Epithelial cell of prostate (primary cell): ENCODE measurements at regions not wholly inside any gene's neighbourhood (a gene's known extent, or its start where the extent isn't known, plus 50 kb on each side); places are given as distances from the start of the nearest gene placed in this dataset.

Source experiments
- DNase-seq: peaks from one replicate; pipeline ENCODE4 v3.0.0-alpha.2; 2011; ENCODE audit warnings: low read depth, low spot score
- H3K27ac ChIP-seq: fragments of 450-650 bp; 2 replicates; pipeline ENCODE4 v1.5.1; 2017; ENCODE audit warnings: mild to moderate bottlenecking

DNA sequence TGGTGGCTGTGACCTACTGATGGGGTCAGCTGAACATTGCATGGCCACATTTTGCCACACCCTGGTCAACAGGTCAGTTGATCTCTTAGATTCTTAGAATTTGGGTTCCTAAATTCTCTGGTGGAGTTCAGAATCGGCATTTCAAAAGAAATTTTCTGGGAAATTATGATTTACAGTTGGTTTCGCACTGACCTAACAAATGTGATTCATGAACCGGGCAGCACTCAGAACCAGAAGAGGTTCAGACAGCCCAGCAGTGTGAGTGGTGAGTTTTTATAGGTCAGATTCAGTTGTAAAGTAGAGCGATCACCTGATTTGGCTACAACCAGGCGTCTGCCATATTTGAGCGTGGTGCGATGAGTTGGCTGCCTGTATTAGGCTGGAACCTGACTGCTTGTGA, 163.7 kb upstream of the GAS1 start:
- H3K27ac ChIP-seq, result no peak overlapping the region
- DNase-seq, result no peak

DNA sequence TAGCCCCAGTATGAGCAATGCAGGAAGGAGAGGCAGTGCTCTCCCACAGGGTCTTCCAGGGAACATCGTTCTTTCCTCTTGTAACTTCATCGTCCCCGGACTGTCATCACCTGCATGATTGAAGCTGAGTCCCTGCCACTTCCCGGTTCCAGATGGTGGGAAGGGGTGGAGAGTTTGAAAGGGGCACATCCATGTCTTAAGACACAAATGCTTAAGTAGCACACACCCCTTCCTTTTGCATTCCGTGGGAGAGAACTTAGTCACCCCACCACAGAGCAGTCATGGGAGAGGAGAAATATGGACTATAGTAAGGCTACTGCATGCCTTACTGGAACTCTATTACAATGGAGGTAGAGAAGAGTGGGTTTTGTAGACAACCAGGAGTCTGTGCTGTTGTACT, 165.3 kb upstream of the GAS1 start:
- no peak overlapping the region for H3K27ac ChIP-seq
- DNase-seq, result no peak

DNA sequence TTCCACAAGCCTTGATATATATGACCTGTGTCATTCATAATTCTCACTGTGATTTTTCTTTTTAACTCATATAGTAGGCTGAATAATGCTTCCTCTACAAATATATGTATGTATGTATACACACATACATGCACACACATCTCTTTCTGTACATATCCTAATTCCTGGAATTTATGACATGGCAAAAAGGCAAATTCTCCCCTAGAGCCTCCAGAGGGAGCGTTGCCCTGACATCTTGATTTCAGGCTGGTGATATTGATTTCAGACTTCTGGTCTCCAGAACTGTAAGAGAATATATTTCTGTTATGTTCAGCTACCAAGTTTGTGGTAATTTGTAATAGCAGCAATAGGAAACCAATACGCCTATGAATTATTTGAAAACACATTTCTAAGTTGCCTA, 166.6 kb upstream of the GAS1 start:
- DNase-seq, result no peak
- no peak overlapping the region for H3K27ac ChIP-seq

DNA sequence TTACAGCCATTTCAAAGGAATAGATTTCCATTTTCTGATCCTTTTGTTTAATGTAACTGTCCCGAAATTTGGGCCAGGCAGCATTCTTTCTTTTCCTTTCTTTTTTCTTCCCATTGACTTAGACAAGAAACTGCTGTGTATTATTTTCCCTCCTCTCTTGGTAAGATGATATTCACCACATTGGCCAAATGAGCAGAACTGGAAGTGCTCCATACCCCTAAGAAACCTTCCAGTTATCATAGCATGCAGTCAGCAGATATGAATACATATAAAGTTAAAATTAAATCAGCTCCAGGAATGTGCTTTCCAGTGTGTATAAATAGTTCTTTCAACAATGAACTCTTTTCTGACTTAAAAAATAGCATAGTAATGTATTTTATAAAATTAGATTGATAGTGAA, 168.5 kb upstream of the GAS1 start:
- H3K27ac ChIP-seq, result no peak overlapping the region
- DNase-seq, result no peak

DNA sequence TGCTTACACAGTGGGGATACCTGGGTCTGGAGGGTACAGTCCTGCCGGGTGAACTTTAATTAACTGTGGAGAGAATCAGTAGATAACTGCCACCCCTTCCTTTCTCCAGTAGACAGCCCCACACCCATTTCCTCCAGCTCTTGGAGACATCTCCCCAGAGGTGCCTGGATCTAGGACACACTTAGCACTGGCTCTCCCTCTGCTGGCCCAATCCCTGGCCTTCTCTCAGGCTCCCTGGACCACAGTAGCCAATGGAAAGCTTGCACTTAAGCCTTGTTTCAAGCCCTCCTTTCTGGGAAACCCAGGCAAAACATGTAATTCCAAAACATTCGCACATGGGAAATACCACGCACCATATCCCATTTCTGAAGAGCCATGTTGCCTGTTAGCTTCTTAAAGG, 169.2 kb upstream of the GAS1 start:
- no peak for DNase-seq

DNA sequence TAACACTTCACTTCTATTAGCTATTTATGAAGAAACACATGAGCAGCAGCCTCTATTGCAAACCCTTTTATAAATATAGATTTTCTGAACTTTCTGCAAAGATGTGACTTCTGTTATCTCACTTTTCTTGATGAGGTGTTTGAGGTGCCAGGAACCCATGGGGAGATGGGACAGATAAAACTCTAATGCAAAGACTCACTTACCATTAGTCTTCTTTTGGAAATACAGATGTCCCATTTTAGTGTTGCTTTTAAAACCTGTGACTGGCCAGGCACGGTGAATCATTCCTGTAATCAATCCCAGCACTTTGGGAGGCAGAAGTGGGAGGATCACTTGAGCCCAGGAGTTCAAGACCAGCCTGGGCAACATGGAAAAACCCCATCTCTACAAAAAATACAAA, 171.3 kb upstream of the GAS1 start:
- DNase-seq, result no peak
- H3K27ac ChIP-seq, result no peak overlapping the region

More for the DNA sequence above, 169.2 kb upstream of the GAS1 start:
- H3K27ac ChIP-seq, result no peak overlapping the region

DNA sequence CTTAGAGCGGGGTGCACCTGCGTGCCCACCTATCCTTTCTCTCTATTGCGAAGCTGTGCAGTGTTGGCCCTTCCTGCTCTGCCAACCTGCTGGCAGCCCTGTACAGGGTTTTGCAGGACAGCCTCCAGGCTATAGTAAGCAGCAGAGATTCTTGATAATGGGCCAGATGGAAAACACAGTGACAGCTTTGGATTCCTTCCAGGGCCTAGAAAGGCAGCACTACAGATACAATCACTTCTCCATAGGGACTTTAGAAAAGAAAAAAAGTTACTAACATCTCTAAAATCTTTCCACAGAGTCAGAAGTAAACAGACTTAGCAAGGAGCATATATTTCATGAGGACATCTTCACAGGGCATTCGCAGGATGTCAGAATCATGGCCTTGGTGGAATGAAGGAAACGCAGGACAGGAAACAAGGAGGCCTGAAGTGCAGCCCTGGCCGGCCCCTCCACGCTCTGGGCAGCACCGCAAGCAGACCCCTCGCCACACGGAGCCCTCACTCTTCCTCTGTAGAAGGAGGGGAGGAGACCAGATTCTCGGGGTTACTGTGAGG, 172.1 kb upstream of the GAS1 start:
- no peak for DNase-seq
- no peak overlapping the region for H3K27ac ChIP-seq

DNA sequence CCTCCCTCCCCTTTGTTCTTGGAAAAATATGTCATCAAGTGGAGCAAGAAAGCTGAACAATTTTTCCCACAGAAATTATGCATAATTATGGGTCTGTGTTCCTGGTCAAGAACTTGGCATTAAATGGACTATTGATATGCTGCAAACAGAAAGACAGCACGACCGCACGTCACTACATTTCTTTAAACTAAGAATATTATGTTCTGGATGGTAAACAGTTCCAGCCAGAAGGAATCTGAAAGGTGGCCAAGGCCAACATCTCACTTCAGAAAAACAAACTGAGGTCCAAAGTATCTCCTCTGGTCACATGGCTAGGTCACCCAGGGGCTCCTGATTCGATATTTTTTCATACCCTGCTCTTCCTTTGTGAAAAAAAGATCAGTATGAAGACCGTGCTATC, 173.3 kb upstream of the GAS1 start:
- DNase-seq, result no peak
- no peak overlapping the region for H3K27ac ChIP-seq

DNA sequence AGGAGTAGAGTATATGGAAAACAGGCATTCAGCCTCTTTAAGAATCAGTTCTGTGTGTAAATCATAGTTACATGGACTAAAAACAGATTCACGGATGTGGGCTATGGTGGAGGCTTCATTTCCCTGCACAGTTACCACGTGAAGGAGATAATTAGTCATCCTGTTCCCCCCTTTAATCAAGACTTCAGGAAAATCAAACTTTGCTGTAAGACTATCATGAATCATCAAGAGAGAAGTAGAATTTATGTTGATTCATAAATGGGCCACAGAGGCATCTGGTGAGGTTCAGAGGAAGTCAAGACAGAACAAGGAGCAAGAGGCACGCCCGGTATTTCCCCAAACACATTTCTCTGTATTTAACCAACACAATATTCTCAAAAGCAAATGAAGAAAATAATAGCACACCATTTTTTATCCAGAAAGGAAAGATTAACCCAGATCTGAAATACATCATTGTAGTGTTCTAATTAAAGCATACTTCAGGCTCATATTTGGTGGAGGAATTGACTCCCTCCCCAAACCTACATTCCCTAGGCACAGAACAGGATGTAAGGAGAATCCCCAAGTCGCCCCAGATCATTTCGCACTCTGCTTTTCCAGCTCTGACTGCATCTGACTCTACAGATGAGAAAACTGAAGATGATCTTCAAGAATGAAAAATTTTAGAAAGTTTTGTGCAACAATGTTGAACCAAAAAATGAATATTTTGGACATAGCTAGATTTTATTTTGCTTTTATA, 175.8 kb upstream of the GAS1 start:
- peak; percentile 41 for DNase-seq
- peak overlapping the region; percentile 43 for H3K27ac ChIP-seq

DNA sequence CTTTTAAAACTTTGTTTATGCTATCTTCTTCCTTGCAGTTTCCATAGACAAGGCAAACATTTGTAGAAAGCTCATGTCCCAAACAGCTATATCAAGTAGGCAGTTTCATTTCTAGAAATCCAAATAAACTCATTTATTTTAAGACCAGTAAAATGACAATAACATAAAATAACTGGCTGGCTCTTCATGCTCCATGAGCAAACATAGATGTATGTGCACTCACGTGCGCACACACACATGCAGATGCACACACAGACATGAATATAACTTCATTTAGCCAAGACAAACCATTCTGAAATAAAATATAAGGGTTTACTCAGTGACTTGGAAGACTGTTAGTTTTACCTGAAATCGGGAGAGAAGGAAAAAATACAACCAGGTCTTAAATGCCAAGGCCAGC, 176.5 kb upstream of the GAS1 start:
- DNase-seq, result no peak
- peak overlapping the region; percentile 43 for H3K27ac ChIP-seq

DNA sequence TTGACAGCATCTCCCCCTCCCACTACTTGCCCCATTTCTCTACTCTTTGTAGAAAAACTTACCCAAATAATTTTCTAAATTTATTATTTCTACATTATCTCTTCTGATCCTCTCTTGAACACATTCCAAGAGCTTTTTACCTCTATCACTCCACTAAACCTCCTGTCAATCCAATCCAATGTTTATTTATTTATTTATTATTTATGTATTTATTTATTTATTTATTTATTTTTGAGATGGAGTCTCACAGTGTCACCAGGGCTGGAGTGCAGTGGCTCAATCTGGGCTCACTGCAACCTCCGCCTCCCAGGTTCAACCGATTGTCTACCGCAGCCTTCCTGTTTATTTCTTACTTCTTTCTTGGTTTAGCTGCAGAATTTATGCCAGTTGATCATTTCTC, 178.5 kb upstream of the GAS1 start:
- no peak for DNase-seq
- no peak overlapping the region for H3K27ac ChIP-seq

DNA sequence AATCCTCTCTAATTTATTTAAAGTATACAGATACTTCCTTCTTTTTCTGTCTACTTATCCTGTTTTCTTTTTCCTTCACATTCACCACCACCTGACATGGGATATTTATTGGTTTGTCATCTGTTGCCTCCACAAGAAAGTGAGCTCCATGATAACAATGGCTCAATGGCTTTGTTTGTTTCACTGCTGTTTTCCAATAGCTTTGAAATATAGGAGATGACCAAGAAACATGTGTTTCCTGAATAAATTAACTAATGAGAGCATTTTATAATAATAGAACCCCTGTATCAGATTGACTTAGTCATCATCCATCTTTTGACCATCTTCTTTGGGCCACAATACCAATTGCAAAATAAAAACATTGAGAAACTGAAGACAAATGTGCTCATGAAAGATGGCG, 180.2 kb upstream of the GAS1 start:
- DNase-seq, result no peak
- no peak overlapping the region for H3K27ac ChIP-seq

DNA sequence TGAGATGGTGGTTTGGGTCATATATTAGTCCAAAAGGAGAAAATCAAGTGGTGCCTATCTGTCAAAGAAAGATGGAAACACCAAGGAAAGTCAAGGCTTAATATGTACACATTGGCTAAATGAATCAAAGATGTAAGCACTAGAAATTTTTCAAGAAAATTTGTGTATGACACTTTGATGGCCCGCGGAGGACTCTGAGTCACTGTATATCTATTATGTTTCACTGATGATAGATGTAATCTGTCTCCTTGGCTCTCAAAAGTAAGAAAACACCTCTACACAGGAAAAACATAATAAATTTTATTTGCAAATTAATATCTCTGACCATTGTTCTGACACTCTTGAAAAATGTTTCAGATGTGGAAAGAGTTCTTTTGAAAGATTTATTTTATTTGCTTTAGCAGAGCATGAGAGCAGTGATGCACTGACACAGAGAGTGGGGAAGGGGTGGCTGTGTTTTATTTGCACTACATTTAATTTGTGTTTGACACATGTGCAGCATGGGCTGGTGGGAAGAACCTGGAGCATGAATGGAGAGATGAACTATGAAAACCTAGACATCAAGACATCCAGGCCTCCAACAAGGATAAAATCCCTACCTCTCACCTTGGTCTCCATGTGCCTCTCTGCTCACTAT, 180.8 kb upstream of the GAS1 start:
- no peak for DNase-seq

DNA sequence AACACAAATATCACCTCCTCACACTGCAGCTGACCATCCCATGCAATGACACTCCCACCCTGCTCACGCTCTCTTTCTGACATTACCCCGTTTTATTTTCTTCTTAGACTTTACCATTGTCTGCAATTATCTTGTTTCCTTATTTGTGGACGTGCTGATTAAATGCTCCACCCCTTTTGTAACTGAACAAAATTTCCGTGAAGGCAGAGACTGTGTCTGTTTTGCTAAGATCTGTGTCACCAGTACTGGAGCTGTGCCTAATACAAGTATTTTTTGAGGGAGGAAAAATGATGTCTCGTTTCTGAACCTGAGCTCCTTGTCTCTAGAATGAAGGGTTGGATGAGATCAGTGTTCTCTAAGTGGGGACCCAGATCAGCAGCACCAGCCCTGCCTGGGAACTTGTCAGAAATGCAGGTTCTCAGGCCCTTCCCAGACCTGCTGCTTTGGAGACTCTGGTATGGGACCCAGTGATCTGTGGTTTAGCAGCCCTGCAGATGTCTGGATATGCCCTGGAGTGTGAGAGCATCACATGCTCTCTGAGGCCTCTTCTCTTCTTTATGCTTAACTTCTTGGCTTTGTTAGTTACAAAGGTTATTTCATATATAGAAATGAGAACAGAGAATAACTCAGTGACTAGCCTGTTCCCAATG, 181.7 kb upstream of the GAS1 start:
- no peak overlapping the region for H3K27ac ChIP-seq
- no peak for DNase-seq

More for the DNA sequence above, 180.8 kb upstream of the GAS1 start:
- H3K27ac ChIP-seq, result no peak overlapping the region

DNA sequence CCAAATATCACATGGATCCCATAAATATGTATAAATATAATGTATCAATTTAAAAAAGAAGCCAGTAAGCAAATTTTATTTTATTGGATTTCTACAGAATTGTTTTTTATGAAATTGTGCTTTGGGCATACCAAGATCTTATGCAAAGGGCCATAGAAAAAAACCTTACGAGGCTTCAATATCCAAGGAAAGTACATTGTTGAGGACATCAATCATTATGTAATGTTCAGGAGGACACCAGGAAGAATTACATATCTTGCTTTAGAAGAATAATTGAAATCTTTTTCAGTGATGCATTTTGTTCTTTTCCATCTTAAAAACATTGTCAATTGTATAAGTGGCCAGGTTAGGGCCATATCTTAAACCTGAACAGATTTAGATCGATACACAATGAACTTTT, 187.8 kb upstream of the GAS1 start:
- no peak for DNase-seq
- no peak overlapping the region for H3K27ac ChIP-seq

DNA sequence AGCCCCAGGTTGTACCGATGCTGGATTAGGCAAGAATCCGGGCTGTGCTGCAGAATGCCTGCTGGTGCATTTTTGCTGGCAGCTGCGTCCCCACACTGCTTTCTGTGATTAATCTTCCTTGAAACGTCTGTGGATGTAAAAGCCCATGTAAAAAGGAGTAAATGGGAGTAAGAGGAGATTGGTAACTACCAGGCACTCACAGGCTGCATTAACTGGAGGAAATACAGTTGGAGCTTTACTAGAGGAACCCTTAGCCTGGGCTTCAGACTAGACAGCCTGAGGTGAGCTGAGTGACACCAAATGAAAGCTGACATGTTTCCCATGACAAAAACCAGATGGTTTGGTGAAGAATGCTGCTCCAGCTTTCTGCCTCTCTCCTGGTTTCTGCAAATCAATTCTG, 190.4 kb upstream of the GAS1 start:
- no peak for DNase-seq
- no peak overlapping the region for H3K27ac ChIP-seq

DNA sequence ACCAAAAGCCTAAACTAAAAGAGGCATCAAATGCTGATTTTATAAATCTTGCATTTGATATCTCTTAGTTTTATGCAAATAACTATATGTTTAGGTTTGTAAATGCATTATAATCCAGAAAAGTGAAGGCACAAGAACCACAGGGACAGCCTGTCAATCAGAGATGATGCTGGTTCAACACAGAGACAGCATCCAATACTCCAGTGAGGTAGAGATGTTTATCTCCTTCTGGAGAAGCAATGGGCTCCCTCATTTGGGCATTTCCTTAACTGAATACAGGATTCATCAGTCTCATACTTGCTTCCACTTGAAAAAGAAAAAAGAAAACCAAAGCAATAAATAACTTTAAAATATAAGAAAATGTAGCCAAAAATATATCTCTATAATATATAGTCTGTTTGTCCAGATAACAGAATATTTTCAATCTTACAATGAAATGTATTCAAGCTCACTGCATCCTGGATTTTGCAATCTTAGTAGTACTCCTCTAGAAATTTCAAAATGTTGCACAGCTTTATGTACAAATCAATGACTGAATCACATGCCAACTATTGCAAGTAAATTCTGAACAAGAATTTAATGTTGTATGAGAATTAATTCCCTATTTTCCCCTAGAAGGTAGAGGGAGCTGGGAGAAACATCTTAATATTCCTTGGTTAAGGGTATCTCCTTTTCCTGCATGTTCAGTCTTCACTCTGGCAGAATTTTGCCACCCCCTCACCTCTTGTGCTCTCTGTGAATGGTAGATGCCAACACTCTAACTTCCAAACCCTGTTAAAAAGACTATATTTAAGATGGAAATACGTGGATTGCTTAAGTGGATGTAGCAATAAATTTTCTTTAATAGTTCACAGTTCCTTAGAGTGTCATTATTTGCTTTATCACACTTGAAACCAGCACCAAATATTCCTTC, 191.1 kb upstream of the GAS1 start:
- DNase-seq, result no peak
- H3K27ac ChIP-seq, result no peak overlapping the region

DNA sequence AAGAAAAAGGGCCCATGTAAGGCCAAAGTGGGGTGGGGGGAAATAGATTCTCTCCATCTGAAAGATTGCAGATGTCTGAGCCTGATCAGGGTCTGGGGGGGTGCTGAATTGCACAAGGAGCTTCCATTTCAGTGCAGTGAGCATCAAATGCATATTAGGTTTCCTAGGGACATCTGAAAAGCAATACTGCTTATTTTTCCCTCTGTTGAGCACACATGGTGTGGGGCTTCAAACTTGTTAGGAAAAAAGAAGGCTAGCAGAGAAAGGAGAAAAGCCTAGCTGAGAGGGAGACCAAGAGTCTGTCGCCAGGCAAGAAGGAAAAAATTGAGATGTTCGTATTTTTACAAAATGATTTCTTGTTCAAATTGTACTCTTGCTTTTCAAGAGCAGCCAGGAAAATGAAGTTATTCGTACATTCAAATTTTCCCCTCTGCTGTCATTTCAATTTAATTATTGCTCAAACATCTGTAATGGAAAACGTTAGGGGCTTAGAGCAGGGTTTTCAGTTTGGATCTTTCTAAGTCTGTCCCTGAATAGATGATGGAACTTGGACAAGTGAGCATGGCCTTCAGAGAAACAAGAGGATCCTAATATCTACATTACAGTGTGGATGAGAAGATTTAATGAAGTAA, 191.9 kb upstream of the GAS1 start:
- DNase-seq, result no peak
- no peak overlapping the region for H3K27ac ChIP-seq

DNA sequence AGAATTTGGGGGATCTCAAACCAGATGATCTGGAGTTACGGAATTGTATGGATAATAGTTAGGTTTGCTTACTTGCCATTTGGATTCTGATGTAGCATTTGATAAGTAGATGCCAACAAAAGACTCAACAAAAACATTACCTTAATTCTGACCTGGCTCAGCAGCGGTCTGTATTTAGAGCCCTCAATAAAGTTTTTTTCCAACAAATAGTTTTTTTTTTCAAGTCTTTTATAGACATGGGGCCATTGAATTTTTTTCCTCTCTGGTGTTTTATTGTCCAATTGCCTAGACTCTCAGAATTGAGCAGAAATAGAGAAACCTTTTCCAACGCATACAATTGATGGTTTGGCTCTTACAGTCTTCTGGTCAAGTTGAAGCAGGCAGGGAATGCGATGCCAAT, 192.8 kb upstream of the GAS1 start:
- H3K27ac ChIP-seq, result no peak overlapping the region

DNA sequence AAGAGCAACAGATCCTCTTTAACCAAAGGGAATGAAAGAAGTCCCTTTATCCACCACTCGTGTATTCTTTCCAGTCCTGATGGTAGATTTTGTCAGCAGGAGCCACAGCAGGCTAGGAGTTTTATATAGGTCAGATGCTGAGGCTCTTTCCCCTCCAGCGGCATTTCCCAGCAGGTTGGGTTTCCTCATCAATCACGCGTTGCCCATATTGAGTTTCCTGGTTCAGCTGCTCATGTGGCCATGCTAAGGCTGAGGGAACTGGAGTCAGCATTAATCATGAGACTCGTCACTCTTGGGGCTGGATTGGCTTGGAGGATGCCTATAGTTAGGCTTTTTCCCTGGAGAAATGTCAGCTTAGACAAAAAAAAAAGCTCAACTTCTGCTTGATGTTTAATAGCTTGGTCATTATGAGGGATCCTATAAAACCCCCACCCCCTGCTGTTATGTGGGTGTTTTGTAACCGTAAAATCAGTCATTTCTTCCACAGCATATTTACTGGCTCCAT, 193.4 kb upstream of the GAS1 start:
- no peak for DNase-seq
- no peak overlapping the region for H3K27ac ChIP-seq

More for the DNA sequence above, 192.8 kb upstream of the GAS1 start:
- no peak for DNase-seq
